ENCODE measurements at regions not wholly inside any gene's neighbourhood (a gene's known extent, or its start where the extent isn't known, plus 50 kb on each side); places are given as distances from the start of the nearest gene placed in this dataset.

- TF ChIP-seq EZH2 (IDR thresholded peaks at IDR 0.05; ENCODE audit: insufficient read depth, poor library complexity, severe bottlenecking) (no peak), EZH2phosphoT487 (IDR thresholded peaks at IDR 0.05; ENCODE audit: insufficient read depth, low read depth) (no peak)
Observed at GRCh38 chr4:108224611-108225053, 55.9 kb upstream of the LEF1 start.
